Right lobe of liver (tissue), 6 donors: ENCODE measurements at regions not wholly inside any gene's neighbourhood (a gene's known extent, or its start where the extent isn't known, plus 50 kb on each side); places are given as distances from the start of the nearest gene placed in this dataset.
A peak's percentile ranks its signal among the peaks of the same experiment; 100 is the strongest.

ENCODE experiments used
- ATAC-seq, 4 donors: fragments of 200-7000 bp; cut with Tn5 transposase; one replicate each; pipeline ENCODE4 v1.9.1; 2020; ENCODE audit warnings: mild to moderate bottlenecking in 4 of 4, moderate library complexity in 4 of 4
- DNase-seq, 3 donors: peaks; one replicate each; pipeline ENCODE4 v3.0.0-alpha.2; 2020
- H3K27ac ChIP-seq, 3 donors: fragments of 200-600 bp; one replicate each; pipeline ENCODE4 v1.8.0; 2022
- H3K27me3 ChIP-seq, 2 donors: fragments of 200-600 bp; one replicate each; pipeline ENCODE4 v1.8.0; 2022
- H3K36me3 ChIP-seq, 4 donors: fragments of 200-600 bp; sonication (generic) in 1 of 4; one replicate each; pipeline versions ENCODE4 v1.5.1 to v1.8.0; 2017 to 2022; ENCODE audit warnings: control low read depth in 1 of 4
- H3K4me1 ChIP-seq, 4 donors: fragments of 200-600 bp; sonication (generic) in 1 of 4; one replicate each; pipeline versions ENCODE4 v1.5.1 to v1.8.0; 2017 to 2022; ENCODE audit warnings: control low read depth in 1 of 4
- H3K4me3 ChIP-seq, 3 donors: fragments of 200-600 bp; one replicate each; pipeline ENCODE4 v1.8.0; 2022
- H3K9me3 ChIP-seq, 4 donors: fragments of 200-600 bp; sonication (generic) in 1 of 4; one replicate each; pipeline versions ENCODE4 v1.5.1 to v1.8.0; 2017 to 2022; ENCODE audit warnings: control low read depth in 1 of 4
- CTCF ChIP-seq, 4 donors: fragments of 200-600 bp in 3 of 4; fragments of 450-650 bp in 1 of 4; IDR thresholded peaks; one replicate each; pipeline versions ENCODE4 v1.5.1 to v1.8.0; 2016 to 2022; ENCODE audit warnings: antibody characterized with exemption in 4 of 4, mild to moderate bottlenecking in 2 of 4
- POLR2A ChIP-seq: fragments of 450-650 bp; IDR thresholded peaks from one replicate; pipeline ENCODE4 v1.6.1; 2017; ENCODE audit warnings: antibody characterized with exemption, mild to moderate bottlenecking
- WGBS: methylation state at CpG from one replicate; pipeline ENCODE4 v1.1.6; 2018; ENCODE audit warnings: low coverage, low lambda C conversion rate; ENCODE audit not compliant: insufficient coverage; ENCODE audit errors: missing lambda C conversion rate; 5-methylcytosine and 5-hydroxymethylcytosine counted together
- intact Hi-C, 2 donors: fragments of 100-400 bp; cut with DNase I; formaldehyde crosslinking; loops; one replicate each; pipeline versions ENCODE4 v1.11.2 to v1.14.1; 2022
- donor health status: DM: no; HTN: yes; CAD: no.
- donor health status: DM: no; HTN: no; CAD: no.
- donor health status: DM: no; HTN: no; CAD: no.
- donor health status: DM: no; HTN: yes; CAD: no.
- donor health status: DM: no; HTN: yes; CAD: no.

- peaks cover 0 to 9% (median 3%) of the 10 kb centered on the region in 4 donors for H3K4me1 ChIP-seq
- intact Hi-C loops, result no loop called here
- WGBS, result 92% methylated on average over 5 of the region's 5 CpGs
- DNase-seq (no peak), ATAC-seq (no peak)
- TF ChIP-seq CTCF (IDR thresholded peaks at IDR 0.05), result no peak
- no peak for TF ChIP-seq POLR2A
- no peak overlapping the region for H3K27ac ChIP-seq
- no peaks in the 10 kb centered on the region for H3K27me3 ChIP-seq
- no peak overlapping the region for H3K4me3 ChIP-seq
- no peaks in the 10 kb centered on the region for H3K9me3 ChIP-seq
- no peaks in the 10 kb centered on the region for H3K36me3 ChIP-seq
Observed at GRCh38 chr1:214220891-214221290, 60.1 kb upstream of the SMYD2 start.

- DNase-seq (no peak), ATAC-seq (peak; percentile 43 to 67 (median 51))
- WGBS, result 35% methylated on average over 24 of the region's 24 CpGs
- Histone ChIP-seq H3K27me3 (no peaks in the 10 kb centered on the region), H3K9me3 (no peaks in the 10 kb centered on the region), H3K36me3 (no peaks in the 10 kb centered on the region), H3K27ac (no peak overlapping the region), H3K4me3 (peak overlapping the region in 1 of 3 donors; percentile 16), H3K4me1 (peaks cover 0 to 7% (median 3%) of the 10 kb centered on the region in 4 donors)
- TF ChIP-seq CTCF (IDR thresholded peaks at IDR 0.05) (no peak), POLR2A (no peak)
- intact Hi-C loops, result no loop called here
Observed at GRCh38 chr1:214224611-214225354, 56.2 kb upstream of the SMYD2 start.

GRCh38 chr1:214228976-214229375 lies 52.0 kb upstream of the SMYD2 start:
- intact Hi-C loops, result no loop called here
- H3K27me3 ChIP-seq, result no peaks in the 10 kb centered on the region
- TF ChIP-seq CTCF (IDR thresholded peaks at IDR 0.05) (no peak), POLR2A (no peak)
- H3K4me1 ChIP-seq, result no peaks in the 10 kb centered on the region
- H3K4me3 ChIP-seq, result no peak overlapping the region
- no peaks in the 10 kb centered on the region for H3K36me3 ChIP-seq
- H3K27ac ChIP-seq, result no peak overlapping the region
- DNase-seq (no peak), ATAC-seq (no peak)
- H3K9me3 ChIP-seq, result no peaks in the 10 kb centered on the region
- WGBS, result 65% methylated on average over 3 of the region's 3 CpGs

GRCh38 chr1:214229736-214230135 lies 51.2 kb upstream of the SMYD2 start:
- no peaks in the 10 kb centered on the region for H3K4me1 ChIP-seq
- no peak for TF ChIP-seq CTCF (IDR thresholded peaks at IDR 0.05)
- TF ChIP-seq POLR2A, result no peak
- no peaks in the 10 kb centered on the region for H3K27me3 ChIP-seq
- no peak overlapping the region for H3K27ac ChIP-seq
- WGBS, result 84% methylated on average over 4 of the region's 4 CpGs
- ATAC-seq, result no peak
- H3K36me3 ChIP-seq, result no peaks in the 10 kb centered on the region
- DNase-seq, result no peak
- H3K4me3 ChIP-seq, result no peak overlapping the region
- H3K9me3 ChIP-seq, result no peaks in the 10 kb centered on the region
- intact Hi-C loops, result no loop called here
